GM12875 (cell line): ENCODE measurements at regions not wholly inside any gene's neighbourhood (a gene's known extent, or its start where the extent isn't known, plus 50 kb on each side); places are given as distances from the start of the nearest gene placed in this dataset.

Source experiments
- H3K4me3 ChIP-seq: one replicate; pipeline ENCODE4 v1.5.1; 2011; ENCODE audit warnings: low read depth, low read length, control low read depth
- CTCF ChIP-seq: IDR thresholded peaks from 2 replicates; pipeline ENCODE4 v1.5.1; 2011; ENCODE audit warnings: low read depth, mild to moderate bottlenecking, control low read depth, inconsistent platforms, low read length, moderate library complexity, borderline replicate concordance; ENCODE audit not compliant: insufficient read depth

- no peak overlapping the region for H3K4me3 ChIP-seq
- TF ChIP-seq CTCF, result no peak
Measured at GRCh38 chr7:67380326-67380725, 383.7 kb downstream of the TYW1 start.

GRCh38 chr7:67380858-67381257 is 384.2 kb downstream of the TYW1 start:
- H3K4me3 ChIP-seq, result no peak overlapping the region
- TF ChIP-seq CTCF, result no peak

GRCh38 chr7:67387851-67388250 is 391.2 kb downstream of the TYW1 start:
- TF ChIP-seq CTCF, result no peak

GRCh38 chr7:67391168-67391567 is 394.5 kb downstream of the TYW1 start:
- TF ChIP-seq CTCF, result no peak
- H3K4me3 ChIP-seq, result no peak overlapping the region

More at GRCh38 chr7:67387851-67388250, 391.2 kb downstream of the TYW1 start:
- H3K4me3 ChIP-seq, result no peak overlapping the region

- no peak for TF ChIP-seq CTCF
- no peak overlapping the region for H3K4me3 ChIP-seq
Measured at GRCh38 chr7:67392596-67393438, 396.2 kb downstream of the TYW1 start.

- TF ChIP-seq CTCF, result no peak
- no peak overlapping the region for H3K4me3 ChIP-seq
Measured at GRCh38 chr7:67393903-67394302, 397.3 kb downstream of the TYW1 start.

- TF ChIP-seq CTCF, result no peak
- H3K4me3 ChIP-seq, result no peak overlapping the region
Measured at GRCh38 chr7:67398916-67399315, 402.3 kb downstream of the TYW1 start.
